ENCODE measurements at regions not wholly inside any gene's neighbourhood (a gene's known extent, or its start where the extent isn't known, plus 50 kb on each side); places are given as distances from the start of the nearest gene placed in this dataset.
A peak's percentile ranks its signal among the peaks of the same experiment; 100 is the strongest.

GRCh38 chr2:196431076-196431475 is 208.4 kb upstream of the CCDC150 start:
- no peak for TF ChIP-seq CTCF (IDR thresholded peaks at IDR 0.05; ENCODE audit: borderline replicate concordance, insufficient read depth, low read depth, low read length)
- no peak overlapping the region for H3K4me3 ChIP-seq (ENCODE audit: low read depth, low read length)

GRCh38 chr2:196431957-196432356 is 207.6 kb upstream of the CCDC150 start:
- TF ChIP-seq CTCF (IDR thresholded peaks at IDR 0.05; ENCODE audit: borderline replicate concordance, insufficient read depth, low read depth, low read length): 0 out of 2 replicates have a peak, but pooled peaks have one; percentile 16
- H3K4me3 ChIP-seq (ENCODE audit: low read depth, low read length): no peak overlapping the region

- TF ChIP-seq CTCF (IDR thresholded peaks at IDR 0.05; ENCODE audit: borderline replicate concordance, insufficient read depth, low read depth, low read length): no peak
- no peak overlapping the region for H3K4me3 ChIP-seq (ENCODE audit: low read depth, low read length)
Measured at GRCh38 chr2:196433116-196433515, 206.4 kb upstream of the CCDC150 start.

GRCh38 chr2:196434217-196434616 is 205.3 kb upstream of the CCDC150 start:
- TF ChIP-seq CTCF (IDR thresholded peaks at IDR 0.05; ENCODE audit: borderline replicate concordance, insufficient read depth, low read depth, low read length): no peak
- H3K4me3 ChIP-seq (ENCODE audit: low read depth, low read length): no peak overlapping the region

GRCh38 chr2:196435189-196435588 is 204.3 kb upstream of the CCDC150 start:
- TF ChIP-seq CTCF (IDR thresholded peaks at IDR 0.05; ENCODE audit: borderline replicate concordance, insufficient read depth, low read depth, low read length): no peak

GRCh38 chr2:196437626-196438025 is 201.9 kb upstream of the CCDC150 start:
- H3K4me3 ChIP-seq (ENCODE audit: low read depth, low read length): no peak overlapping the region
- TF ChIP-seq CTCF (IDR thresholded peaks at IDR 0.05; ENCODE audit: borderline replicate concordance, insufficient read depth, low read depth, low read length): no peak

More at GRCh38 chr2:196435189-196435588, 204.3 kb upstream of the CCDC150 start:
- no peak overlapping the region for H3K4me3 ChIP-seq (ENCODE audit: low read depth, low read length)

GRCh38 chr2:196439760-196440159 is 199.8 kb upstream of the CCDC150 start:
- no peak for TF ChIP-seq CTCF (IDR thresholded peaks at IDR 0.05; ENCODE audit: borderline replicate concordance, insufficient read depth, low read depth, low read length)
- H3K4me3 ChIP-seq (ENCODE audit: low read depth, low read length): no peak overlapping the region
